Liver (tissue), 3 donors: ENCODE measurements at regions not wholly inside any gene's neighbourhood (a gene's known extent, or its start where the extent isn't known, plus 50 kb on each side); places are given as distances from the start of the nearest gene placed in this dataset.

ENCODE experiments used
- CTCF ChIP-seq: fragments of 150-350 bp; IDR thresholded peaks from 2 replicates; pipeline ENCODE4 v1.5.1; 2017; ENCODE audit warnings: improper control_type of control experiment, low read depth, low read length; ENCODE audit not compliant: missing input control
- JUND ChIP-seq, 2 donors: IDR thresholded peaks; 2 replicates each; pipeline ENCODE4 v1.6.1; 2016; ENCODE audit warnings: antibody characterized with exemption in 2 of 2
- RAD21 ChIP-seq, 2 donors: IDR thresholded peaks; 2 replicates each; pipeline ENCODE4 v1.6.1; 2016; ENCODE audit warnings: antibody characterized with exemption in 2 of 2, mild to moderate bottlenecking in 2 of 2
- RXRA ChIP-seq, 2 donors: IDR thresholded peaks; 2 replicates each; pipeline ENCODE4 v1.6.1; 2017 to 2018; ENCODE audit warnings: antibody characterized with exemption in 2 of 2, mild to moderate bottlenecking in 1 of 2
- YY1 ChIP-seq: IDR thresholded peaks from 2 replicates; pipeline ENCODE4 v1.6.1; 2016; ENCODE audit warnings: antibody characterized with exemption, mild to moderate bottlenecking
- TF ChIP-seq, protein P1 (sequence below): IDR thresholded peaks from 2 replicates; pipeline ENCODE4 v1.6.1; 2016; ENCODE audit warnings: antibody characterized with exemption
- donor health status: healthy.
- donor health status: healthy.

GRCh38 chr1:194196562-194196961 is 1010.1 kb upstream of the B3GALT2 start:
- TF ChIP-seq CTCF (no peak), YY1 (no peak), JUND (IDR thresholded peaks at IDR 0.05) (no peak), RXRA (IDR thresholded peaks at IDR 0.05) (no peak), RAD21 (IDR thresholded peaks at IDR 0.05) (no peak)
- TF ChIP-seq, protein P1, sequence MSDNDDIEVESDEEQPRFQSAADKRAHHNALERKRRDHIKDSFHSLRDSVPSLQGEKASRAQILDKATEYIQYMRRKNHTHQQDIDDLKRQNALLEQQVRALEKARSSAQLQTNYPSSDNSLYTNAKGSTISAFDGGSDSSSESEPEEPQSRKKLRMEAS: no peak
